Hepatocyte (in vitro differentiated cells): ENCODE measurements at regions not wholly inside any gene's neighbourhood (a gene's known extent, or its start where the extent isn't known, plus 50 kb on each side); places are given as distances from the start of the nearest gene placed in this dataset.

ENCODE experiments used
- EZH2 ChIP-seq: fragments of 200-600 bp; sonication (generic); IDR thresholded peaks from 2 replicates; pipeline ENCODE4 v1.6.1; 2016; ENCODE audit warnings: antibody characterized with exemption, mild to moderate bottlenecking, borderline replicate concordance
- TF ChIP-seq, protein P1 (sequence below): fragments of 200-600 bp; sonication (generic); IDR thresholded peaks from 2 replicates; pipeline ENCODE4 v1.5.1; 2016; ENCODE audit warnings: antibody characterized with exemption, mild to moderate bottlenecking; ENCODE audit not compliant: poor library complexity

GRCh38 chr4:14768449-14768848 lies 233.8 kb upstream of the CPEB2 start:
- TF ChIP-seq, protein P1, sequence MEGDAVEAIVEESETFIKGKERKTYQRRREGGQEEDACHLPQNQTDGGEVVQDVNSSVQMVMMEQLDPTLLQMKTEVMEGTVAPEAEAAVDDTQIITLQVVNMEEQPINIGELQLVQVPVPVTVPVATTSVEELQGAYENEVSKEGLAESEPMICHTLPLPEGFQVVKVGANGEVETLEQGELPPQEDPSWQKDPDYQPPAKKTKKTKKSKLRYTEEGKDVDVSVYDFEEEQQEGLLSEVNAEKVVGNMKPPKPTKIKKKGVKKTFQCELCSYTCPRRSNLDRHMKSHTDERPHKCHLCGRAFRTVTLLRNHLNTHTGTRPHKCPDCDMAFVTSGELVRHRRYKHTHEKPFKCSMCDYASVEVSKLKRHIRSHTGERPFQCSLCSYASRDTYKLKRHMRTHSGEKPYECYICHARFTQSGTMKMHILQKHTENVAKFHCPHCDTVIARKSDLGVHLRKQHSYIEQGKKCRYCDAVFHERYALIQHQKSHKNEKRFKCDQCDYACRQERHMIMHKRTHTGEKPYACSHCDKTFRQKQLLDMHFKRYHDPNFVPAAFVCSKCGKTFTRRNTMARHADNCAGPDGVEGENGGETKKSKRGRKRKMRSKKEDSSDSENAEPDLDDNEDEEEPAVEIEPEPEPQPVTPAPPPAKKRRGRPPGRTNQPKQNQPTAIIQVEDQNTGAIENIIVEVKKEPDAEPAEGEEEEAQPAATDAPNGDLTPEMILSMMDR = no peak
- no peak for TF ChIP-seq EZH2
